Uterus (tissue), 2 donors: ENCODE measurements at regions not wholly inside any gene's neighbourhood (a gene's known extent, or its start where the extent isn't known, plus 50 kb on each side); places are given as distances from the start of the nearest gene placed in this dataset.
"Not testable (repeated sequence)": the region's sequence is repeated elsewhere in the genome, so short reads cannot be mapped to it uniquely, and the experiment has no call there.

ENCODE experiments used
- POLR2A ChIP-seq, 2 donors: fragments of 450-650 bp; IDR thresholded peaks; one replicate each; pipeline ENCODE4 v1.6.1; 2016; ENCODE audit warnings: antibody characterized with exemption in 2 of 2, mild to moderate bottlenecking in 1 of 2, moderate library complexity in 1 of 2
- TF ChIP-seq, protein P1 (sequence below), 4 experiments: fragments of 200-600 bp in 2 of 4; fragments of 450-650 bp in 2 of 4; sonication (generic) in 2 of 4; IDR thresholded peaks; one replicate each; pipeline ENCODE4 v1.5.1; 2016 to 2019; ENCODE audit warnings: antibody characterized with exemption in 4 of 4, mild to moderate bottlenecking in 2 of 4, moderate library complexity in 1 of 4

DNA sequence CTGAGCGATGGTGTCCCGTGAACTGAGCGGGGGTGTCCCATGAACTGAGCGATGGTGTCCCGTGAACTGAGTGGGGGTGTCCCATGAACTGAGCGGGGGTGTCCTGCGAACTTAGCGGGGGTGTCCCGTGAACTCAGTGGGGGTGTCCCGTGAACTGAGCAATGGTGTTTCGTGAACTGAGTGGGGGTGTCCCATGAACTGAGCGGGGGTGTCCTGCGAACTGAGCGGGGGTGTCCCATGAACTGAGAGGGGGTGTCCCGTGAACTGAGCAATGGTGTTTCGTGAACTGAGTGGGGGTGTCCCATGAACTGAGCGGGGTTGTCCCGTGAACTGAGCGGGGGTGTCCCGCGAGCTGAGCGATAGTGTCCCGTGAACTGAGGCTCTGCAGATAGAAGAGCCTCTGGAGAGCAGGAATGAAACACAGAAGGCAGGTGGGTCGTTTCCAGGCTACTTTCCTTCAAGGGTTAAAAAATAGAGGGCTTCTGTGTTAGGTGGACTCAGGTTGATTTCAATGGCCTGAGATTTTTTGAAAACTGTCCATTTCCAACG is 176.1 kb downstream of the RTP5 start:
- TF ChIP-seq, protein P1, sequence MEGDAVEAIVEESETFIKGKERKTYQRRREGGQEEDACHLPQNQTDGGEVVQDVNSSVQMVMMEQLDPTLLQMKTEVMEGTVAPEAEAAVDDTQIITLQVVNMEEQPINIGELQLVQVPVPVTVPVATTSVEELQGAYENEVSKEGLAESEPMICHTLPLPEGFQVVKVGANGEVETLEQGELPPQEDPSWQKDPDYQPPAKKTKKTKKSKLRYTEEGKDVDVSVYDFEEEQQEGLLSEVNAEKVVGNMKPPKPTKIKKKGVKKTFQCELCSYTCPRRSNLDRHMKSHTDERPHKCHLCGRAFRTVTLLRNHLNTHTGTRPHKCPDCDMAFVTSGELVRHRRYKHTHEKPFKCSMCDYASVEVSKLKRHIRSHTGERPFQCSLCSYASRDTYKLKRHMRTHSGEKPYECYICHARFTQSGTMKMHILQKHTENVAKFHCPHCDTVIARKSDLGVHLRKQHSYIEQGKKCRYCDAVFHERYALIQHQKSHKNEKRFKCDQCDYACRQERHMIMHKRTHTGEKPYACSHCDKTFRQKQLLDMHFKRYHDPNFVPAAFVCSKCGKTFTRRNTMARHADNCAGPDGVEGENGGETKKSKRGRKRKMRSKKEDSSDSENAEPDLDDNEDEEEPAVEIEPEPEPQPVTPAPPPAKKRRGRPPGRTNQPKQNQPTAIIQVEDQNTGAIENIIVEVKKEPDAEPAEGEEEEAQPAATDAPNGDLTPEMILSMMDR (IDR thresholded peaks at IDR 0.05), result not testable (repeated sequence)
- TF ChIP-seq POLR2A (IDR thresholded peaks at IDR 0.05), result not testable (repeated sequence)
